ENCODE measurements at regions not wholly inside any gene's neighbourhood (a gene's known extent, or its start where the extent isn't known, plus 50 kb on each side); places are given as distances from the start of the nearest gene placed in this dataset.

DNA sequence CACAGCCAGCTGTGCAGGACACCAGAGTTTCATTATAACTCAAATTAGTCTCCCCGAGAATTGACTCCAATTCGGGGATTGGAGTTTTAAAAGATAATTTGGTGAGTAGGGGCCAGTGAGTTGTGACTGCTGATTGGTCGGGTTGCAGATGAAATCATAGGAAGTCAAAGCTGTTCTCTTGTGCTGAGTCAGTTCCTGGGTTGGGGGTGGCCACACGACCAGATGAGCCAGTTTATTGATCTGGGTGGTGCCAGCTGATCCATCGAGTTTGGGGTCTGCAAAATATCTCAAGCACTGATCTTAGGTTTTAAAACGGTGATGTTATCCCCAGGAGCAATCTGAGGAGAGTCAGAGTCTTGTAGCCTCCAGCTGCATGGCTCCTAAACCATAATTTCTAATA, 82.7 kb upstream of the SLC66A3 start:
- WGBS (ENCODE audit: missing lambda C conversion rate), result 45% methylated on average over 6 of the region's 6 CpGs
- no peaks in the 10 kb centered on the region for H3K9me3 ChIP-seq
- H3K4me3 ChIP-seq, result no peak overlapping the region
- H3K27ac ChIP-seq, result no peak overlapping the region
- DNase-seq (ENCODE audit: low read depth in 1 of 2, low spot score in 1 of 2) (no peak), ATAC-seq (no peak), FAIRE-seq (no peak)
- CTCF ChIA-PET, result interaction anchor here (0.7 to 2.8 kb wide), 14 partner anchors 7 to 449 kb away, joined by 3 to 14 read pairs (median 4); partner anchors contain the start of gene KCNF1
- H3K4me2 ChIP-seq, result no peak overlapping the region
- POLR2A ChIA-PET, result no interaction called here
- H3K4me1 ChIP-seq, result no peaks in the 10 kb centered on the region
- TF ChIP-seq, protein P1, sequence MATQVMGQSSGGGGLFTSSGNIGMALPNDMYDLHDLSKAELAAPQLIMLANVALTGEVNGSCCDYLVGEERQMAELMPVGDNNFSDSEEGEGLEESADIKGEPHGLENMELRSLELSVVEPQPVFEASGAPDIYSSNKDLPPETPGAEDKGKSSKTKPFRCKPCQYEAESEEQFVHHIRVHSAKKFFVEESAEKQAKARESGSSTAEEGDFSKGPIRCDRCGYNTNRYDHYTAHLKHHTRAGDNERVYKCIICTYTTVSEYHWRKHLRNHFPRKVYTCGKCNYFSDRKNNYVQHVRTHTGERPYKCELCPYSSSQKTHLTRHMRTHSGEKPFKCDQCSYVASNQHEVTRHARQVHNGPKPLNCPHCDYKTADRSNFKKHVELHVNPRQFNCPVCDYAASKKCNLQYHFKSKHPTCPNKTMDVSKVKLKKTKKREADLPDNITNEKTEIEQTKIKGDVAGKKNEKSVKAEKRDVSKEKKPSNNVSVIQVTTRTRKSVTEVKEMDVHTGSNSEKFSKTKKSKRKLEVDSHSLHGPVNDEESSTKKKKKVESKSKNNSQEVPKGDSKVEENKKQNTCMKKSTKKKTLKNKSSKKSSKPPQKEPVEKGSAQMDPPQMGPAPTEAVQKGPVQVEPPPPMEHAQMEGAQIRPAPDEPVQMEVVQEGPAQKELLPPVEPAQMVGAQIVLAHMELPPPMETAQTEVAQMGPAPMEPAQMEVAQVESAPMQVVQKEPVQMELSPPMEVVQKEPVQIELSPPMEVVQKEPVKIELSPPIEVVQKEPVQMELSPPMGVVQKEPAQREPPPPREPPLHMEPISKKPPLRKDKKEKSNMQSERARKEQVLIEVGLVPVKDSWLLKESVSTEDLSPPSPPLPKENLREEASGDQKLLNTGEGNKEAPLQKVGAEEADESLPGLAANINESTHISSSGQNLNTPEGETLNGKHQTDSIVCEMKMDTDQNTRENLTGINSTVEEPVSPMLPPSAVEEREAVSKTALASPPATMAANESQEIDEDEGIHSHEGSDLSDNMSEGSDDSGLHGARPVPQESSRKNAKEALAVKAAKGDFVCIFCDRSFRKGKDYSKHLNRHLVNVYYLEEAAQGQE (IDR thresholded peaks at IDR 0.05), result no peak
- TF ChIP-seq ZC3H11A (IDR thresholded peaks at IDR 0.05) (no peak), CBX8 (IDR thresholded peaks at IDR 0.05) (no peak), HEYL (CRISPR knock-in tag; IDR thresholded peaks at IDR 0.05) (no peak), JUN (IDR thresholded peaks at IDR 0.05) (no peak), FOSL2 (IDR thresholded peaks at IDR 0.05) (no peak), FOSL2 (CRISPR knock-in tag; IDR thresholded peaks at IDR 0.05) (no peak), BHLHE40 (IDR thresholded peaks at IDR 0.05; ENCODE audit: low read depth, low read length) (no peak), ELK1 (IDR thresholded peaks at IDR 0.05; ENCODE audit: low read depth, low read length) (no peak), RAD21 (conservative IDR thresholded peaks at IDR 0.05 in 1 of 2, IDR thresholded peaks at IDR 0.05 in 1 of 2) (no peak), RCOR1 (IDR thresholded peaks at IDR 0.05; ENCODE audit: low read depth, low read length) (no peak), FOSB (CRISPR knock-in tag; IDR thresholded peaks at IDR 0.05) (no peak)
- TF ChIP-seq, protein P2, sequence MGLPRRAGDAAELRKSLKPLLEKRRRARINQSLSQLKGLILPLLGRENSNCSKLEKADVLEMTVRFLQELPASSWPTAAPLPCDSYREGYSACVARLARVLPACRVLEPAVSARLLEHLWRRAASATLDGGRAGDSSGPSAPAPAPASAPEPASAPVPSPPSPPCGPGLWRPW (IDR thresholded peaks at IDR 0.05), result no peak

GRCh38 chr2:11073251-11073650, 82.0 kb upstream of the SLC66A3 start:
- no peaks in the 10 kb centered on the region for H3K9me3 ChIP-seq
- CTCF ChIA-PET, result interaction anchor here (0.7 to 2.8 kb wide), 11 partner anchors 8 to 448 kb away, joined by 3 to 14 read pairs (median 4); partner anchors contain the start of gene KCNF1
- TF ChIP-seq ATOH8 (CRISPR knock-in tag; IDR thresholded peaks at IDR 0.05; ENCODE audit: low read depth) (no peak), CEBPB (IDR thresholded peaks at IDR 0.05) (no peak), NR3C1 (IDR thresholded peaks at IDR 0.05) (no peak), POLR2AphosphoS2 (conservative IDR thresholded peaks at IDR 0.05; ENCODE audit: low read length) (no peak), ZC3H11A (IDR thresholded peaks at IDR 0.05) (no peak), RAD21 (conservative IDR thresholded peaks at IDR 0.05 in 1 of 2, IDR thresholded peaks at IDR 0.05 in 1 of 2) (peak; percentile 28 to 30; a peak in 3 of 5 replicates), FOXS1 (CRISPR knock-in tag; IDR thresholded peaks at IDR 0.05) (no peak)
- TF ChIP-seq, protein P3, sequence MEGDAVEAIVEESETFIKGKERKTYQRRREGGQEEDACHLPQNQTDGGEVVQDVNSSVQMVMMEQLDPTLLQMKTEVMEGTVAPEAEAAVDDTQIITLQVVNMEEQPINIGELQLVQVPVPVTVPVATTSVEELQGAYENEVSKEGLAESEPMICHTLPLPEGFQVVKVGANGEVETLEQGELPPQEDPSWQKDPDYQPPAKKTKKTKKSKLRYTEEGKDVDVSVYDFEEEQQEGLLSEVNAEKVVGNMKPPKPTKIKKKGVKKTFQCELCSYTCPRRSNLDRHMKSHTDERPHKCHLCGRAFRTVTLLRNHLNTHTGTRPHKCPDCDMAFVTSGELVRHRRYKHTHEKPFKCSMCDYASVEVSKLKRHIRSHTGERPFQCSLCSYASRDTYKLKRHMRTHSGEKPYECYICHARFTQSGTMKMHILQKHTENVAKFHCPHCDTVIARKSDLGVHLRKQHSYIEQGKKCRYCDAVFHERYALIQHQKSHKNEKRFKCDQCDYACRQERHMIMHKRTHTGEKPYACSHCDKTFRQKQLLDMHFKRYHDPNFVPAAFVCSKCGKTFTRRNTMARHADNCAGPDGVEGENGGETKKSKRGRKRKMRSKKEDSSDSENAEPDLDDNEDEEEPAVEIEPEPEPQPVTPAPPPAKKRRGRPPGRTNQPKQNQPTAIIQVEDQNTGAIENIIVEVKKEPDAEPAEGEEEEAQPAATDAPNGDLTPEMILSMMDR (IDR thresholded peaks at IDR 0.05), result peak; percentile 39
- TF ChIP-seq, protein P4, sequence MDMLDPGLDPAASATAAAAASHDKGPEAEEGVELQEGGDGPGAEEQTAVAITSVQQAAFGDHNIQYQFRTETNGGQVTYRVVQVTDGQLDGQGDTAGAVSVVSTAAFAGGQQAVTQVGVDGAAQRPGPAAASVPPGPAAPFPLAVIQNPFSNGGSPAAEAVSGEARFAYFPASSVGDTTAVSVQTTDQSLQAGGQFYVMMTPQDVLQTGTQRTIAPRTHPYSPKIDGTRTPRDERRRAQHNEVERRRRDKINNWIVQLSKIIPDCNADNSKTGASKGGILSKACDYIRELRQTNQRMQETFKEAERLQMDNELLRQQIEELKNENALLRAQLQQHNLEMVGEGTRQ (IDR thresholded peaks at IDR 0.05), result no peak
- H3K4me2 ChIP-seq, result peak overlapping the region; percentile 4; the same call in 1 of the 3 replicates
- H3K4me1 ChIP-seq, result no peaks in the 10 kb centered on the region
- no peak overlapping the region for H3K27ac ChIP-seq
- FAIRE-seq (no peak), DNase-seq (ENCODE audit: low read depth in 1 of 2, low spot score in 1 of 2) (peak in 1 of 2 experiments; percentile 54), ATAC-seq (peak; percentile 51 to 85; a peak in 4 of 6 replicates)
- 29% methylated on average over 10 of the region's 10 CpGs for WGBS (ENCODE audit: missing lambda C conversion rate)
- H3K4me3 ChIP-seq, result no peak overlapping the region
- POLR2A ChIA-PET, result no interaction called here

Data from A549 (cell line).